ENCODE measurements at regions not wholly inside any gene's neighbourhood (a gene's known extent, or its start where the extent isn't known, plus 50 kb on each side); places are given as distances from the start of the nearest gene placed in this dataset.

DNA sequence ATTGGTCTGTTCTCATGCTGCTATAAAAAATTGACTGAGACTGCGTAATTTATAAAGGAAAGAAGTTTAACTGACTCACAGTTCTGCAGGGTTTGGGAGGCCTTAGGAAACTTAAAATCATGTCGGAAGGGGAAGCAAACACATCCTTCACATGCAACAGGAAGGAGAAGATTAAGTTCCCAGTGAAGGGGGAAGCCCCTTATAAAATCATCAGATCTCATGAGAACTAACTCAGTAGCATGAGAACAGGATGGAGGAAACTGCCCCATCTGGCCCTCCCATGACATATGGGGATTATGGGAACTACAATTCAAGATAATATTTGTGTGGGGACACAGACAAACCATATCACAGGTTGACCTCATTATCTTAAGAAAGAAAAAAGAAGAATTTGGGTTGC, 134.5 kb downstream of the PPP1R3A start:
- TF ChIP-seq HCFC1 (IDR thresholded peaks at IDR 0.05; ENCODE audit: low read length) (no peak), CUX1 (IDR thresholded peaks at IDR 0.05; ENCODE audit: insufficient replicate concordance, low read depth, low read length) (no peak), CTCF (IDR thresholded peaks at IDR 0.05 in 2 of 3, conservative IDR thresholded peaks at IDR 0.05 in 1 of 3; ENCODE audit: control insufficient read depth in 2 of 3, extremely low read depth in 1 of 3, insufficient read depth in 1 of 3, low read depth in 3 of 3, low read length in 3 of 3) (no peak), GATAD2B (conservative IDR thresholded peaks at IDR 0.05; ENCODE audit: low read depth) (no peak), POLR2A (IDR thresholded peaks at IDR 0.05; ENCODE audit: low read depth, low read length) (no peak), RELA (IDR thresholded peaks at IDR 0.05; ENCODE audit: borderline replicate concordance, partially characterized antibody) (no peak), HDAC2 (IDR thresholded peaks at IDR 0.05) (no peak), RBBP5 (conservative IDR thresholded peaks at IDR 0.05) (no peak), SIX5 (IDR thresholded peaks at IDR 0.05; ENCODE audit: low read depth, low read length, severe bottlenecking) (no peak), SP1 (IDR thresholded peaks at IDR 0.05; ENCODE audit: low read depth, low read length) (no peak)
- TF ChIP-seq, protein P1, sequence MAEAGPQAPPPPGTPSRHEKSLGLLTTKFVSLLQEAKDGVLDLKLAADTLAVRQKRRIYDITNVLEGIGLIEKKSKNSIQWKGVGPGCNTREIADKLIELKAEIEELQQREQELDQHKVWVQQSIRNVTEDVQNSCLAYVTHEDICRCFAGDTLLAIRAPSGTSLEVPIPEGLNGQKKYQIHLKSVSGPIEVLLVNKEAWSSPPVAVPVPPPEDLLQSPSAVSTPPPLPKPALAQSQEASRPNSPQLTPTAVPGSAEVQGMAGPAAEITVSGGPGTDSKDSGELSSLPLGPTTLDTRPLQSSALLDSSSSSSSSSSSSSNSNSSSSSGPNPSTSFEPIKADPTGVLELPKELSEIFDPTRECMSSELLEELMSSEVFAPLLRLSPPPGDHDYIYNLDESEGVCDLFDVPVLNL (IDR thresholded peaks at IDR 0.05; ENCODE audit: low read depth, low read length), result no peak
